AG08396 (cell line): ENCODE measurements at regions not wholly inside any gene's neighbourhood (a gene's known extent, or its start where the extent isn't known, plus 50 kb on each side); places are given as distances from the start of the nearest gene placed in this dataset.
A peak's percentile ranks its signal among the peaks of the same experiment; 100 is the strongest.
"Not testable (repeated sequence)": the region's sequence is repeated elsewhere in the genome, so short reads cannot be mapped to it uniquely, and the experiment has no call there.

Source experiments
- DNase-seq: peaks from one replicate; pipeline ENCODE4 v3.0.0; 2012; ENCODE audit warnings: low spot score, mixed read lengths

GRCh38 chr11:134978388-134979088, 566.5 kb upstream of the B3GAT1 start:
- DNase-seq = no peak

GRCh38 chr11:134976551-134976950, 564.5 kb upstream of the B3GAT1 start:
- no peak for DNase-seq

- no peak for DNase-seq
These were observed 563.9 kb upstream of the B3GAT1 start for GRCh38 chr11:134975866-134976376.

- DNase-seq = no peak
These were observed 561.8 kb upstream of the B3GAT1 start for GRCh38 chr11:134973801-134974200.

GRCh38 chr11:134971381-134971780, 559.3 kb upstream of the B3GAT1 start:
- no peak for DNase-seq

- no peak for DNase-seq
These were observed 555.7 kb upstream of the B3GAT1 start for GRCh38 chr11:134967746-134968145.

- not testable (repeated sequence) for DNase-seq
These were observed 549.3 kb upstream of the B3GAT1 start for GRCh38 chr11:134961386-134961785.

GRCh38 chr11:134958870-134959269, 546.8 kb upstream of the B3GAT1 start:
- DNase-seq = no peak

- no peak for DNase-seq
These were observed 546.2 kb upstream of the B3GAT1 start for GRCh38 chr11:134958336-134958640.

GRCh38 chr11:134957540-134958335, 545.7 kb upstream of the B3GAT1 start:
- DNase-seq = no peak

GRCh38 chr11:134956450-134957210, 544.6 kb upstream of the B3GAT1 start:
- DNase-seq = no peak

GRCh38 chr11:134955970-134956369, 543.9 kb upstream of the B3GAT1 start:
- not testable (repeated sequence) for DNase-seq

- no peak for DNase-seq
These were observed 543.2 kb upstream of the B3GAT1 start for GRCh38 chr11:134955281-134955680.

- not testable (repeated sequence) for DNase-seq
These were observed 542.4 kb upstream of the B3GAT1 start for GRCh38 chr11:134954456-134954855.

- not testable (repeated sequence) for DNase-seq
These were observed 541.5 kb upstream of the B3GAT1 start for GRCh38 chr11:134953417-134953970.

GRCh38 chr11:134951305-134951700, 539.3 kb upstream of the B3GAT1 start:
- peak; percentile 82 for DNase-seq

- peak; percentile 22 for DNase-seq
These were observed 538.8 kb upstream of the B3GAT1 start for GRCh38 chr11:134950692-134951304.

GRCh38 chr11:134949121-134950090, 537.4 kb upstream of the B3GAT1 start:
- DNase-seq = peak; percentile 55

- no peak for DNase-seq
These were observed 535.5 kb upstream of the B3GAT1 start for GRCh38 chr11:134947556-134947955.

- no peak for DNase-seq
These were observed 534.0 kb upstream of the B3GAT1 start for GRCh38 chr11:134945993-134946392.

GRCh38 chr11:134944986-134945385, 532.9 kb upstream of the B3GAT1 start:
- DNase-seq = no peak
